GM23338 (cell line): ENCODE measurements at regions not wholly inside any gene's neighbourhood (a gene's known extent, or its start where the extent isn't known, plus 50 kb on each side); places are given as distances from the start of the nearest gene placed in this dataset.

Experiments
- CREB1 ChIP-seq: fragments of 250-450 bp; sonication (Bioruptor Pico); IDR thresholded peaks from 2 replicates; pipeline ENCODE4 v1.5.0; 2020; ENCODE audit warnings: low read depth, mild to moderate bottlenecking, moderate library complexity
- CTCF ChIP-seq, 2 experiments: fragments of 200-600 bp in 1 of 2; sonication (generic) in 1 of 2; conservative IDR thresholded peaks; 2 replicates each; pipeline versions ENCODE4 v1.5.1 to v1.6.1; 2016 to 2017; ENCODE audit warnings: antibody characterized with exemption in 2 of 2, low read depth in 2 of 2, mild to moderate bottlenecking in 2 of 2, moderate library complexity in 1 of 2
- EZH2 ChIP-seq: fragments of 200-600 bp; sonication (generic); IDR thresholded peaks from one replicate; pipeline ENCODE4 v1.8.0; 2017; ENCODE audit warnings: antibody characterized with exemption, mild to moderate bottlenecking, low read depth; ENCODE audit not compliant: unreplicated experiment
- JUNB ChIP-seq: IDR thresholded peaks from one replicate; pipeline ENCODE4 v1.6.1; 2016; ENCODE audit warnings: antibody characterized with exemption; ENCODE audit not compliant: unreplicated experiment
- POLR2AphosphoS5 ChIP-seq: IDR thresholded peaks from 2 replicates; pipeline ENCODE4 v1.6.1; 2016; ENCODE audit warnings: antibody characterized with exemption, low read depth
- REST ChIP-seq: IDR thresholded peaks from one replicate; pipeline ENCODE4 v1.6.1; 2018; ENCODE audit warnings: antibody characterized with exemption; ENCODE audit not compliant: unreplicated experiment
- ZNF331 ChIP-seq: fragments of 250-450 bp; sonication (Bioruptor Pico); IDR thresholded peaks from 2 replicates; pipeline ENCODE4 v1.5.0; 2020; ENCODE audit warnings: low read depth, mild to moderate bottlenecking, moderate library complexity

GRCh38 chr15:62541846-62542245 is 376.8 kb upstream of the C2CD4B start:
- TF ChIP-seq CTCF (conservative IDR thresholded peaks at IDR 0.05; ENCODE audit: low read depth in 2 of 2): no peak
- TF ChIP-seq EZH2: no peak
- no peak for TF ChIP-seq REST
- TF ChIP-seq JUNB: no peak
- no peak for TF ChIP-seq CREB1 (CRISPR knock-in tag)
- TF ChIP-seq POLR2AphosphoS5: no peak
- no peak for TF ChIP-seq ZNF331 (CRISPR knock-in tag)
